Stimulated activated CD4-positive, alpha-beta T cell treated with anti-CD3 and anti-CD28 coated beads, Interleukin-2, amount 100 ng/mL, for 24 hours (primary cell): ENCODE measurements at regions not wholly inside any gene's neighbourhood (a gene's known extent, or its start where the extent isn't known, plus 50 kb on each side); places are given as distances from the start of the nearest gene placed in this dataset.

Experiments
- DNase-seq, 2 donors: peaks; one replicate each; pipeline ENCODE4 v3.0.0-alpha.2; 2020

GRCh38 chr16:85190572-85190971, 78.3 kb upstream of the CIBAR2 start:
- no peak for DNase-seq

- no peak for DNase-seq
Measured at GRCh38 chr16:85191341-85191965, 79.2 kb upstream of the CIBAR2 start.

GRCh38 chr16:85192238-85193114, 80.2 kb upstream of the CIBAR2 start:
- DNase-seq: no peak

GRCh38 chr16:85193115-85193493, 80.8 kb upstream of the CIBAR2 start:
- no peak for DNase-seq

DNA sequence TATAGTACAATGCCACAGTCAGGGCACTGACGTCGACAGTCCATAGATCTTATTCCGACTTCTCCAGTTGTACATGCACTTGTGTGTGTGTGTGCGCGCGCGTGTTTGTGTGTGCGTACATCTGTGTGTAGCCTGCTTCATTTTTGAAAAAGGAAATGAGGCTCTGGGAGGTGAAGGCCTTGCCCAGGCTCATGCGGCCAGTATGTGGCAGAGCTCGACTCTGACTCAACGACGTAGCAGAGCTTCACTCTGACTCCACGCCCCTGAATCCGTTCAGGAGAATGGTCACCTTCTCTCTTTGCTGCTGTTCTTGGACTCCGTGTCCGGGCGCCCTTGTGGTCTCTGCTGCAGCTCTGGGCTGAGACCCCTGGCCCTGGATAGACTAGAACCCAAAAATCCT, 81.6 kb upstream of the CIBAR2 start:
- no peak for DNase-seq

- DNase-seq: no peak
Measured at GRCh38 chr16:85194307-85195270, 82.3 kb upstream of the CIBAR2 start.

GRCh38 chr16:85195271-85195647, 83.0 kb upstream of the CIBAR2 start:
- no peak for DNase-seq

DNA sequence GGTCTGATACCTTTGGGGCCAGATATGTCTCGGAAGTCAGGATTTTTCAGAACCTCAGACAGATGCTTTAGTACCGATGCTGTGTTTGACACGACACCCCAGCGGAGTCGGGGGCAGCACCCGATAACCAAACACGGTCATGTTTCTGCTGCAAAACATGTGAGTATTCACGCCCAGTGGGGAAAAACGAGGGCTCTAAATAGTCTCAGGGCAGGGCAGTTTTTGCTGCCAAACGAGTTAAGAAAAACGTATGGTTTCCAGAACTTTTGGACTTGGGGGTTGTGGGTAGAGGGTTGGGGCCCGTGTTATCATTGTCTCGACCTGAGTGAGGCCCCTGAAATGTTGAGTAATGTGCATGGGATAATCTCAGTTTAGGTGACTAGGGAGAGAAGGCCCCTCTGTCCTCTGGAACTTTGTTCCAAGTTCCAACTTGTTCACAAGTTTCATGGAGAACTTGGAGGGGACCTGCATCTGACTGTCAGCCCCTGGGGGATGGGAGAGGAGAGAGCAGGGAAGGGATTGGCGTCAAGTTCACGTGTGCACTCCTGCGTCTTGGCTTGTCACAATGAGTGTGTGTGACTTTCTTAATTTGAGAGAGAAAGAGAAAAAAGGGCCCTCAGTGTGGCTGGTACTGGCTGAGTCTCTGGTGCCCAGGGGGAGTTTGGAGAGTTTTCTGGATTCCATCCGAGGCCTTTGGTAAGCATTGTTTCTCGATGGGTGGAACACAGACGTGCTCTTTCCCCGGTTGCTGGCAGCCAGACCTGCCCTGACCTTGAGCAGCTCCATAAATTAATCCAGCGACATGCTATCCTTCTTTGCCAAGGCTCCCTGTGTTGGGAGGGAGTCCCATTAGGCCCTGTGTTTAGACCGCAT, 83.9 kb upstream of the CIBAR2 start:
- DNase-seq: no peak

- DNase-seq: no peak
Measured at GRCh38 chr16:85196976-85197375, 84.7 kb upstream of the CIBAR2 start.

DNA sequence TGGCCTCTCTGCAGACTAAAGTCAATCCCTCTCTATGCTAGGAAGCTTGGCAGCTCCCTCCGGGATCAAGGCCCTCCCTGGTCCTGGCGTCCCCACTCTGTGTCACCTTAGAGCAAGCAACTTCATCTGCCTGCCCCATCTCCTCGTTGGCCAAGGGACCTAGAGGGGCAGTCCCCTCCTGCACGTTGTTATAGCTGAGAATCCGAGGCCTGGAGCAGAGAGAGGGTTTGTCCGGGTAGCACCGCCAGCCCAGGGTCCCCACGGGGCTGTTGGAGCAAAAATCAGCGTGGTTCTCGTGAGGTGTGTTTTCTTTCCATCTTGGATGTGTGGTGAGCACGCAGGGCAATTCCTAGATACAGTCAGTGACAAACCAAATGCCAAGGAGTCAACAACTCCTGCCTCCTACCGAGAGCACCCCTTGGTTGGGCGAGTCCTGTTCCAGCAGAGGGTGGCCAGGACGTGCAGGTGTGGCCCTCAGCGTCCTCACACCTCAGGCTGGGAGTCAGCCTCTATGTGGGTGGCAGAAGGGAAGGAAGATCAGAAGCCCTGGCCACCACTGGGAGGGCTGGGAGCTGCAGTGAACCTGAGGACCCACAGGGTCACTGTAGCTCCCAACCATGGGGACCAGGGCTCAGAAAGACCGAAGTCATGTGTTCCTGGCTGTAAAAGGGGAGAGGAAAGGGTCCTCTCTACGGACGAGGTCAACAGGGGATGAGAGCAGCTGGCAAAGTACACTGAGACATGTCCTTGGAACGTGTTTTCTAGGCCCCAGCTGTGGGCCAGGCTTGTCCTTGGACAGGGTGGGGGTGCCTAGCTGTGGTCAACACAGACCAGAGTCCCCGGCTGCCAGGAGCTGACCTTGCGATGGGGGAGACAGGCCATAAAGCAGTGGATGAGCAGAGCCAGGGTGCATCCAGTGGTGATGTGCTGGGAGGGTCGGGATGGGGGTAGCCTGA, 85.6 kb upstream of the CIBAR2 start:
- no peak for DNase-seq

- no peak for DNase-seq
Measured at GRCh38 chr16:85199069-85199725, 86.9 kb upstream of the CIBAR2 start.

DNA sequence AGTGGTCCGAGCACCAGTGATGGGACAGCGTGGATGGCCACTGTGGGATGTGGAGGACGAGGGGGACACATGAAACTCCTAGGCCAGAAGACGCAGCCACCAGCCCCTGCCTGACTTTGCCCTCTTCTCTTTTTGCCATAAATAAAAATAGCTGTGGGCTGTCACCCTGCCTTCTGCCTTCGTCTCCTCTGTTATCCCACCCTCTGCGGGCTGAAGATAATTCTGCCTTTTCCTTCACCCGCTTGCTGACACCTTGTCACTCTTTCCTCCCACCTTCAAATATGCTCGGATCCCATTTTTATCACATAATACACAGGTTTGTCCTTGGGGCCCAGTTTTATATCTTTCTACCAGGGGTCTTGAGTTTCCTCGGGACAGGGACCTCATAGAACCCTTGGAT, 87.6 kb upstream of the CIBAR2 start:
- no peak for DNase-seq

GRCh38 chr16:85200471-85201278, 88.4 kb upstream of the CIBAR2 start:
- no peak for DNase-seq

DNA sequence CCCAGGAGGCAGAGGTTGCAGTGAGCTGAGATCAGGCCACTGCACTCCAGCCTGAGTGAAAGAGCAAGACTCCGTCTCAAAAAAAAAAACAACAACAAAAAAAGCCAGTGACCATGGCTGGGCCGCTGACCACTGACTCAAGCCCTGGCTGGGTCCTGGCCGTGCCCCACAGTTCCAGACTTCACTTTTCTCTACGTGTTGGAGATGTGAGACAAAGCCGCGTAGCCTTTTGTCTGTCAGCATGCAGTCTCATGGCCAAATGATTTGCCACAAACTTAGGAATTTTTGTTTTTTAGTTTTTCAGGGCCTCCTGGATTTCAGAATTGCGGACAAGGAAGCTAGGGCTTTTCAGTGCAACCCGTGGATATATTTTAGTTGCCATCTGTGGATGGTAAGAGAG, 89.3 kb upstream of the CIBAR2 start:
- DNase-seq: no peak

- no peak for DNase-seq
Measured at GRCh38 chr16:85202051-85202601, 89.9 kb upstream of the CIBAR2 start.

GRCh38 chr16:85202631-85203461, 90.6 kb upstream of the CIBAR2 start:
- no peak for DNase-seq

- DNase-seq: no peak
Measured at GRCh38 chr16:85203462-85203813, 91.2 kb upstream of the CIBAR2 start.

- no peak for DNase-seq
Measured at GRCh38 chr16:85204242-85205010, 92.2 kb upstream of the CIBAR2 start.
